HG02610 (cell line): ENCODE measurements at regions not wholly inside any gene's neighbourhood (a gene's known extent, or its start where the extent isn't known, plus 50 kb on each side); places are given as distances from the start of the nearest gene placed in this dataset.

Experiments used
- ATAC-seq: cut with Tn5 transposase; IDR thresholded peaks from one replicate; pipeline ENCODE4 v1.9.1; 2021; ENCODE audit warnings: mild to moderate bottlenecking, moderate library complexity; ENCODE audit not compliant: unreplicated experiment

- ATAC-seq = no peak
Observed at GRCh38 chr2:237264480-237265219, 149.3 kb downstream of the COL6A3 start.

GRCh38 chr2:237268004-237268708, 145.8 kb downstream of the COL6A3 start:
- ATAC-seq = no peak

GRCh38 chr2:237269138-237269875, 144.7 kb downstream of the COL6A3 start:
- ATAC-seq = no peak

- ATAC-seq = no peak
Observed at GRCh38 chr2:237270520-237270919, 143.4 kb downstream of the COL6A3 start.

- ATAC-seq = no peak
Observed at GRCh38 chr2:237271698-237272652, 142.0 kb downstream of the COL6A3 start.
